ENCODE measurements at regions not wholly inside any gene's neighbourhood (a gene's known extent, or its start where the extent isn't known, plus 50 kb on each side); places are given as distances from the start of the nearest gene placed in this dataset.
"Not testable (repeated sequence)": the region's sequence is repeated elsewhere in the genome, so short reads cannot be mapped to it uniquely, and the experiment has no call there.

- no peak for DNase-seq (ENCODE audit: low spot score)
Measured at GRCh38 chr15:66884661-66885237, 180.7 kb upstream of the SMAD3 start.

- DNase-seq (ENCODE audit: low spot score), result no peak
Measured at GRCh38 chr15:66885281-66885915, 180.0 kb upstream of the SMAD3 start.

GRCh38 chr15:66886241-66886675 lies 179.1 kb upstream of the SMAD3 start:
- DNase-seq (ENCODE audit: low spot score), result no peak

- no peak for DNase-seq (ENCODE audit: low spot score)
Measured at GRCh38 chr15:66886686-66887273, 178.6 kb upstream of the SMAD3 start.

GRCh38 chr15:66889298-66889697 lies 176.1 kb upstream of the SMAD3 start:
- DNase-seq (ENCODE audit: low spot score), result not testable (repeated sequence)

GRCh38 chr15:66891776-66892175 lies 173.6 kb upstream of the SMAD3 start:
- no peak for DNase-seq (ENCODE audit: low spot score)

- DNase-seq (ENCODE audit: low spot score), result no peak
Measured at GRCh38 chr15:66893294-66893693, 172.1 kb upstream of the SMAD3 start.

GRCh38 chr15:66894363-66894762 lies 171.0 kb upstream of the SMAD3 start:
- no peak for DNase-seq (ENCODE audit: low spot score)

- no peak for DNase-seq (ENCODE audit: low spot score)
Measured at GRCh38 chr15:66894986-66895780, 170.2 kb upstream of the SMAD3 start.

GRCh38 chr15:66895794-66896453 lies 169.5 kb upstream of the SMAD3 start:
- no peak for DNase-seq (ENCODE audit: low spot score)

GRCh38 chr15:66896611-66897010 lies 168.8 kb upstream of the SMAD3 start:
- no peak for DNase-seq (ENCODE audit: low spot score)

- DNase-seq (ENCODE audit: low spot score), result no peak
Measured at GRCh38 chr15:66897416-66897815, 168.0 kb upstream of the SMAD3 start.

- DNase-seq (ENCODE audit: low spot score), result no peak
Measured at GRCh38 chr15:66897971-66898370, 167.4 kb upstream of the SMAD3 start.

GRCh38 chr15:66898656-66899386 lies 166.6 kb upstream of the SMAD3 start:
- DNase-seq (ENCODE audit: low spot score), result no peak

- DNase-seq (ENCODE audit: low spot score), result peak; percentile 63
Measured at GRCh38 chr15:66899555-66900350, 165.6 kb upstream of the SMAD3 start.

- no peak for DNase-seq (ENCODE audit: low spot score)
Measured at GRCh38 chr15:66900586-66901310, 164.7 kb upstream of the SMAD3 start.

GRCh38 chr15:66901336-66902100 lies 163.9 kb upstream of the SMAD3 start:
- peak; percentile 39 for DNase-seq (ENCODE audit: low spot score)

- DNase-seq (ENCODE audit: low spot score), result no peak
Measured at GRCh38 chr15:66905185-66905584, 160.2 kb upstream of the SMAD3 start.

- DNase-seq (ENCODE audit: low spot score), result no peak
Measured at GRCh38 chr15:66905954-66906353, 159.4 kb upstream of the SMAD3 start.
